Calu3 (cell line): ENCODE measurements at regions not wholly inside any gene's neighbourhood (a gene's known extent, or its start where the extent isn't known, plus 50 kb on each side); places are given as distances from the start of the nearest gene placed in this dataset.

Source experiments
- BruUV-seq: library from RNA; stranded (reverse); fragments of 400-500 nt; replicated peaks from 2 replicates; lab custom pipeline; 2021; lab: Mats Ljungman, UMichigan
- CTCF ChIA-PET: fragments of 300-600 bp; sonication (Branson Sonifier 250); formaldehyde crosslinking; loops from one replicate; lab custom pipeline; 2022; ENCODE audit warnings: antibody characterized with exemption; lab: Charles Lee
- DNase-seq: peaks from one replicate; pipeline ENCODE4 v3.0.0; 2022
- H3K27ac Mint-ChIP-seq: one replicate; pipeline ENCODE4 v1.8.0; 2022; ENCODE audit warnings: mixed read lengths; ENCODE audit not compliant: unreplicated experiment
- H3K27me3 Mint-ChIP-seq: one replicate; pipeline ENCODE4 v1.8.0; 2022; ENCODE audit warnings: mixed read lengths; ENCODE audit not compliant: unreplicated experiment
- H3K36me3 Mint-ChIP-seq: one replicate; pipeline ENCODE4 v1.8.0; 2022; ENCODE audit warnings: mild to moderate bottlenecking, moderate library complexity, mixed read lengths; ENCODE audit not compliant: insufficient read depth, unreplicated experiment
- H3K4me1 Mint-ChIP-seq: one replicate; pipeline ENCODE4 v1.8.0; 2022; ENCODE audit warnings: mild to moderate bottlenecking, low read depth, mixed read lengths; ENCODE audit not compliant: unreplicated experiment
- H3K4me3 Mint-ChIP-seq: one replicate; pipeline ENCODE4 v1.8.0; 2022; ENCODE audit warnings: mild to moderate bottlenecking, low read depth, moderate library complexity, mixed read lengths; ENCODE audit not compliant: unreplicated experiment
- H3K9me3 Mint-ChIP-seq: one replicate; pipeline ENCODE4 v1.8.0; 2022; ENCODE audit warnings: low read depth, mixed read lengths; ENCODE audit not compliant: unreplicated experiment
- CTCF ChIP-seq: fragments of 200-600 bp; IDR thresholded peaks from one replicate; pipeline ENCODE4 v1.8.0; 2022; ENCODE audit warnings: antibody characterized with exemption; ENCODE audit not compliant: unreplicated experiment
- intact Hi-C: fragments of 100-400 bp; cut with micrococcal nuclease; formaldehyde crosslinking; loops from one replicate; pipeline ENCODE4 v1.10.0; 2022; ENCODE audit not compliant: unreplicated experiment

GRCh38 chr2:70374616-70375015, 72.7 kb upstream of the FAM136A start:
- no TSS peak for BruUV-seq
- intact Hi-C loops = no loop called here
- no peaks in the 10 kb centered on the region for H3K27me3 Mint-ChIP-seq
- DNase-seq = no peak
- TF ChIP-seq CTCF = no peak
- CTCF ChIA-PET = no interaction called here
- peaks cover 15% of the 10 kb centered on the region for H3K4me1 Mint-ChIP-seq
- no peaks in the 10 kb centered on the region for H3K36me3 Mint-ChIP-seq
- peaks cover 4% of the 10 kb centered on the region for H3K9me3 Mint-ChIP-seq
- H3K4me3 Mint-ChIP-seq = no peak overlapping the region
- H3K27ac Mint-ChIP-seq = no peak overlapping the region

GRCh38 chr2:70371753-70372152, 69.9 kb upstream of the FAM136A start:
- no TSS peak for BruUV-seq
- Mint-ChIP-seq H3K36me3 (no peaks in the 10 kb centered on the region), H3K27ac (peak overlapping the region; percentile 81), H3K4me3 (no peak overlapping the region), H3K27me3 (no peaks in the 10 kb centered on the region), H3K4me1 (peaks cover 29% of the 10 kb centered on the region), H3K9me3 (peaks cover 4% of the 10 kb centered on the region)
- no peak for DNase-seq
- TF ChIP-seq CTCF = no peak
- intact Hi-C loops = no loop called here
- CTCF ChIA-PET = no interaction called here

GRCh38 chr2:70369082-70369481, 67.2 kb upstream of the FAM136A start:
- CTCF ChIA-PET = no interaction called here

GRCh38 chr2:70368545-70368944, 66.7 kb upstream of the FAM136A start:
- no peak for DNase-seq
- TF ChIP-seq CTCF = no peak
- peak overlapping the region; percentile 61 for H3K27ac Mint-ChIP-seq
- peaks cover 29% of the 10 kb centered on the region for H3K4me1 Mint-ChIP-seq
- H3K36me3 Mint-ChIP-seq = no peaks in the 10 kb centered on the region
- peaks cover 4% of the 10 kb centered on the region for H3K9me3 Mint-ChIP-seq
- intact Hi-C loops = no loop called here
- H3K4me3 Mint-ChIP-seq = no peak overlapping the region
- no peaks in the 10 kb centered on the region for H3K27me3 Mint-ChIP-seq
- CTCF ChIA-PET = no interaction called here
- BruUV-seq = no TSS peak

More at GRCh38 chr2:70369082-70369481, 67.2 kb upstream of the FAM136A start:
- intact Hi-C loops = no loop called here
- Mint-ChIP-seq H3K27ac (no peak overlapping the region), H3K4me3 (no peak overlapping the region), H3K4me1 (peaks cover 29% of the 10 kb centered on the region), H3K36me3 (no peaks in the 10 kb centered on the region), H3K27me3 (no peaks in the 10 kb centered on the region), H3K9me3 (peaks cover 4% of the 10 kb centered on the region)
- no TSS peak for BruUV-seq
- TF ChIP-seq CTCF = no peak
- no peak for DNase-seq
